ENCODE measurements at regions not wholly inside any gene's neighbourhood (a gene's known extent, or its start where the extent isn't known, plus 50 kb on each side); places are given as distances from the start of the nearest gene placed in this dataset.

- no peak for TF ChIP-seq SIN3A (IDR thresholded peaks at IDR 0.05; ENCODE audit: borderline replicate concordance, insufficient read depth, low read length)
- no peak for TF ChIP-seq TAF1 (IDR thresholded peaks at IDR 0.05; ENCODE audit: borderline replicate concordance, insufficient read depth, low read length)
- TF ChIP-seq, protein P1, sequence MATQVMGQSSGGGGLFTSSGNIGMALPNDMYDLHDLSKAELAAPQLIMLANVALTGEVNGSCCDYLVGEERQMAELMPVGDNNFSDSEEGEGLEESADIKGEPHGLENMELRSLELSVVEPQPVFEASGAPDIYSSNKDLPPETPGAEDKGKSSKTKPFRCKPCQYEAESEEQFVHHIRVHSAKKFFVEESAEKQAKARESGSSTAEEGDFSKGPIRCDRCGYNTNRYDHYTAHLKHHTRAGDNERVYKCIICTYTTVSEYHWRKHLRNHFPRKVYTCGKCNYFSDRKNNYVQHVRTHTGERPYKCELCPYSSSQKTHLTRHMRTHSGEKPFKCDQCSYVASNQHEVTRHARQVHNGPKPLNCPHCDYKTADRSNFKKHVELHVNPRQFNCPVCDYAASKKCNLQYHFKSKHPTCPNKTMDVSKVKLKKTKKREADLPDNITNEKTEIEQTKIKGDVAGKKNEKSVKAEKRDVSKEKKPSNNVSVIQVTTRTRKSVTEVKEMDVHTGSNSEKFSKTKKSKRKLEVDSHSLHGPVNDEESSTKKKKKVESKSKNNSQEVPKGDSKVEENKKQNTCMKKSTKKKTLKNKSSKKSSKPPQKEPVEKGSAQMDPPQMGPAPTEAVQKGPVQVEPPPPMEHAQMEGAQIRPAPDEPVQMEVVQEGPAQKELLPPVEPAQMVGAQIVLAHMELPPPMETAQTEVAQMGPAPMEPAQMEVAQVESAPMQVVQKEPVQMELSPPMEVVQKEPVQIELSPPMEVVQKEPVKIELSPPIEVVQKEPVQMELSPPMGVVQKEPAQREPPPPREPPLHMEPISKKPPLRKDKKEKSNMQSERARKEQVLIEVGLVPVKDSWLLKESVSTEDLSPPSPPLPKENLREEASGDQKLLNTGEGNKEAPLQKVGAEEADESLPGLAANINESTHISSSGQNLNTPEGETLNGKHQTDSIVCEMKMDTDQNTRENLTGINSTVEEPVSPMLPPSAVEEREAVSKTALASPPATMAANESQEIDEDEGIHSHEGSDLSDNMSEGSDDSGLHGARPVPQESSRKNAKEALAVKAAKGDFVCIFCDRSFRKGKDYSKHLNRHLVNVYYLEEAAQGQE (IDR thresholded peaks at IDR 0.05; ENCODE audit: insufficient read depth in 1 of 2, low read depth in 2 of 2, low read length in 2 of 2), result no peak
Observed at GRCh38 chr1:29673669-29674626, 437.6 kb downstream of the PTPRU start.

All from PFSK-1 (cell line).